Effector memory CD8-positive, alpha-beta T cell (primary cell): ENCODE measurements at regions not wholly inside any gene's neighbourhood (a gene's known extent, or its start where the extent isn't known, plus 50 kb on each side); places are given as distances from the start of the nearest gene placed in this dataset.

Experiments used
- ATAC-seq: fragments of 150-1000 bp; cut with Tn5 transposase; replicated peaks from 2 replicates; pipeline ENCODE4 v1.10.0; 2021; ENCODE audit warnings: mild to moderate bottlenecking, moderate library complexity
- DNase-seq, 3 experiments: peaks; one replicate each; pipeline ENCODE4 v3.0.0; 2021
- H3K27ac Mint-ChIP-seq, 2 donors: one replicate each; pipeline ENCODE4 v1.8.0; 2022; ENCODE audit warnings: mild to moderate bottlenecking in 2 of 2, mixed read lengths in 2 of 2, moderate library complexity in 2 of 2
- H3K27me3 Mint-ChIP-seq, 2 donors: one replicate each; pipeline ENCODE4 v1.8.0; 2022; ENCODE audit warnings: mixed read lengths in 2 of 2
- H3K36me3 Mint-ChIP-seq: one replicate; pipeline ENCODE4 v1.8.0; 2022; ENCODE audit warnings: mild to moderate bottlenecking, moderate library complexity, mixed read lengths; ENCODE audit not compliant: insufficient read depth
- H3K4me1 Mint-ChIP-seq, 2 donors: one replicate each; pipeline ENCODE4 v1.8.0; 2022; ENCODE audit warnings: low read depth in 2 of 2, mixed read lengths in 2 of 2
- H3K4me3 Mint-ChIP-seq, 2 donors: one replicate each; pipeline ENCODE4 v1.8.0; 2022; ENCODE audit warnings: mild to moderate bottlenecking in 2 of 2, mixed read lengths in 2 of 2, moderate library complexity in 2 of 2
- H3K9me3 Mint-ChIP-seq, 2 donors: one replicate each; pipeline ENCODE4 v1.8.0; 2022; ENCODE audit warnings: mixed read lengths in 2 of 2

DNA sequence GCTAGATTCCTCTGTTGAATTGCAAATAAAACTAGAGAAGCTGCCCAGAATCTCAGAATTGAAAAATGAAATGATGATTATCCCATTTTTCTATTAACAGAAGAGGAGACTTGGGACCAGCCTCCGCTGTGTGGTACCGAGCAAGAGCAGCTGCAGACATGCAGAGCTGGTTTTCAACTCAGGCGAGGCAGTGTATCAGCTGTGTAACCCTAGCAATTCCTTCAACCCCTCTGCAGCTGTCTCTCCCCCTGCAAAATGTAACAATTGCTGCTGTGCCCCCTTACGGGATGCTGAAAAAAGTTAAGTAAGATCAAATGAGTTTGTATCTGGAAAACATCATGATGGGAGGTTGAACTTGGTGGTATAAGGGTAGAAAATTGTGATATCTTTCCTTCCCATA lies 98.5 kb upstream of the C3orf80 start:
- Mint-ChIP-seq H3K9me3 (no peaks in the 10 kb centered on the region), H3K36me3 (no peaks in the 10 kb centered on the region)

DNA sequence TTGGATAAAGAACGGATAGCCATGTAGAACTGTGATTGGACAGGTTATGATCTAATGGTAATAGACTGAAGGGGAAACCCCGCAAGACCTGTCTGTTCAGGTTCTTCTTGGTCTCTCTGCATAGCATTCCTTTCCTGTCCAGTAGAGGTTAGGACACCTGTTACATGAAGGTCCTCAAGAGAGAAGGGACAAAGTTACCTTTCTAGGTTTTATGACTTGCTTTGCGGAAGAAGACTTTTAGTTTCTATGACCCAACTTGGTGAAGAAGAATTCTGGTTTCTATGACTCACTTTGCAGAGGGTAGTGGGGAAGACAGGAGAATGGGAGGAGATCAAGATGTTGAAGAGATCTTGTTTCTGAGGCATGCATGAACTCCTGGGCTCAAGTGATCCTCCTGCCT lies 97.9 kb upstream of the C3orf80 start:
- no peak for DNase-seq
- H3K36me3 Mint-ChIP-seq = no peaks in the 10 kb centered on the region
- peaks cover 2 to 3% of the 10 kb centered on the region in 2 donors for H3K4me1 Mint-ChIP-seq
- peaks cover 5 to 43% of the 10 kb centered on the region in 2 donors for H3K27me3 Mint-ChIP-seq
- H3K9me3 Mint-ChIP-seq = no peaks in the 10 kb centered on the region
- H3K4me3 Mint-ChIP-seq = no peak overlapping the region
- no peak overlapping the region for H3K27ac Mint-ChIP-seq
- no peak for ATAC-seq

More for the DNA sequence above, 98.5 kb upstream of the C3orf80 start:
- H3K4me1 Mint-ChIP-seq = peaks cover 2 to 3% of the 10 kb centered on the region in 2 donors
- H3K4me3 Mint-ChIP-seq = no peak overlapping the region
- no peak overlapping the region for H3K27ac Mint-ChIP-seq
- DNase-seq (no peak), ATAC-seq (no peak)
- H3K27me3 Mint-ChIP-seq = peaks cover 5 to 43% of the 10 kb centered on the region in 2 donors

DNA sequence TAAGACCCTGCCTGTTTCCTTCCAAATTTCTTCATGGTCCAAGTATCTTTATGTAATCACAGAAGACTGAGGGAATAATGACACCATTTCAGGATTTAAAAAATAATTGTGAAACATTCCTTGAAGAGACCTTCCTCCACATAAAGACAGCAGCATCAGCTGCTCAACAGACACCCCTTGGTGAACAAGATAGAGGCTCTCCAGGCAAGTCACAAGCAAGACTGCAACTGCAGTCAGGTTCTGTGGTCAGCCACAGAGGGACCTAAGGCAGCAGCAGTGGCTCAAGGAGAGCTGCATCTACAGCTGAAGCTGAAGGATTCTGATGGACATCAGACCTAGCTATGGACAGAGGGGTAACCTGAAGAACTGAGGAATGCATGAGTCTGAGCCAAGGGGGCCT lies 97.2 kb upstream of the C3orf80 start:
- DNase-seq = no peak
- peaks cover 5 to 50% of the 10 kb centered on the region in 2 donors for H3K27me3 Mint-ChIP-seq
- no peaks in the 10 kb centered on the region for H3K9me3 Mint-ChIP-seq
- no peaks in the 10 kb centered on the region for H3K36me3 Mint-ChIP-seq
- ATAC-seq = no peak
- H3K27ac Mint-ChIP-seq = no peak overlapping the region
- no peak overlapping the region for H3K4me3 Mint-ChIP-seq
- H3K4me1 Mint-ChIP-seq = peaks cover 2 to 3% of the 10 kb centered on the region in 2 donors

DNA sequence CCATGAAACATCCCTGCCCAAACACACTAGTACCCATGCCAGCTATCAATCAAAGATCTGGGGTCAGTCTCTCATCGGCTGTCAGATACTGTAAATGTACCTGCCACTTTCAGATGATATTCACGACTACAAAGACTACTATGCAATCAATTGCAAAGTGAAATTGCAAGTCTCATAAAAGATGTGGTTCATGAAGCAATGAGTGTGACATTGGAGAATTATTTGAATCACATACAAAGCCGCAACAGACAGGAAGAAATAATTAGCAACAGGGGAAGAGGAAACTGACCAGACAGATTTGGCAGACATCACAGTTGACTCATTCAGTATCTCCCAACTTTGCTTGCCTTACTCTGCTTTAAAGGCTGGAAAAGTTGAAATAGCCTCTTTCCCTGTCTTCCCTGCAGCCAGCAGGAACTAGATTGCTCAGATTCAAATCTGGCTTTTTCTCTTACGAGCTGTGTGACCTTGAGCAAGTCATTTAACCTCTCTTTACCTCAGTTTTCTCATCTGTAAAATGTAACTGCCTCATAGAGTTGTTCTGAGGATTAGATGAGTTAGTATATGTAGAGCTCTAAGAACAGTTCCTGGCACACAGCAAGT lies 95.7 kb upstream of the C3orf80 start:
- Mint-ChIP-seq H3K4me3 (no peak overlapping the region), H3K36me3 (no peaks in the 10 kb centered on the region), H3K27ac (no peak overlapping the region), H3K9me3 (no peaks in the 10 kb centered on the region), H3K27me3 (peaks cover 5 to 56% of the 10 kb centered on the region in 2 donors), H3K4me1 (peaks cover 2 to 3% of the 10 kb centered on the region in 2 donors)
- ATAC-seq (no peak), DNase-seq (no peak)

DNA sequence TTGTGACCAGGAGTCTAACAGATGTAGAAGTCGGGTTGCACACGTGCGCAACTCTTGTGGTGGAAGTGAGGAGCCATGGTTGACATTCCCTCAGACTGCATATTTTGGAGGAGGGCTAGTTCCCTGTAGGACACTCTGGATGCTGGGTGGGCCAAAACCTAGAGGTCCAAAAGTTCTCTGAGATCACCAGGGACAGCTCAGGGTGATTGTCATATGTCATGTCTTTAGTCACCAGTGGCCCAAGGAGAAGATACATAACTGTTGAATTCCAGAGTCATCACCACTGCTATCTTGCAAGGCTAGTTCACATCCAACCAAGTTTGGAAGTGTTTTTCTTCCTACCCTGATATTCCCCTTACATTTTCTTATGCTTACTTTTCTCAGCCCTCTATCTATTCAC lies 95.2 kb upstream of the C3orf80 start:
- no peak overlapping the region for H3K27ac Mint-ChIP-seq
- no peak for DNase-seq
- no peaks in the 10 kb centered on the region for H3K9me3 Mint-ChIP-seq
- no peaks in the 10 kb centered on the region for H3K36me3 Mint-ChIP-seq
- no peak overlapping the region for H3K4me3 Mint-ChIP-seq
- no peak for ATAC-seq
- peaks cover 5 to 58% of the 10 kb centered on the region in 2 donors for H3K27me3 Mint-ChIP-seq
- H3K4me1 Mint-ChIP-seq = peaks cover 2 to 3% of the 10 kb centered on the region in 2 donors

DNA sequence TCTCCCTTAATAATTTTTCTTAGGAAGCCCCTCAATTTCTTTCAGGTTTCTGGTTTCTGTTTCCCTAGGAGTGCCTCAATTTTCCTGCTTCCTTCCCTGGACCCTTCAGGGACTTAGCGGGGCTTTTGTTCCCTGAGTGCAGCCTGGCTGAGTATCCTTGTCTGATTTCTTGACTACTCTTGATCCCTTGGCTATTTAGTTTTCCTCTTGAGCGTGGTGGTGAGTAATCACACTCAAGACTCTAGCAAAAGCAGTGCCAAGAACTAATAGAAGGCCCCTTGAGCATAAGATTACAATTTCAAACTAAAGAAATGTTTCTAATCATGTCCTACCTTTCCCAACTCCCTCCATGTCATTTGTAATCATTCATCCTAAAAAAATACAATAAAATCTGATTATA lies 94.3 kb upstream of the C3orf80 start:
- H3K36me3 Mint-ChIP-seq = no peaks in the 10 kb centered on the region
- no peak overlapping the region for H3K27ac Mint-ChIP-seq
- no peak for DNase-seq
- no peak overlapping the region for H3K4me3 Mint-ChIP-seq
- peaks cover 2 to 57% of the 10 kb centered on the region in 2 donors for H3K27me3 Mint-ChIP-seq
- no peak for ATAC-seq
- peaks cover 2 to 3% of the 10 kb centered on the region in 2 donors for H3K4me1 Mint-ChIP-seq
- no peaks in the 10 kb centered on the region for H3K9me3 Mint-ChIP-seq

DNA sequence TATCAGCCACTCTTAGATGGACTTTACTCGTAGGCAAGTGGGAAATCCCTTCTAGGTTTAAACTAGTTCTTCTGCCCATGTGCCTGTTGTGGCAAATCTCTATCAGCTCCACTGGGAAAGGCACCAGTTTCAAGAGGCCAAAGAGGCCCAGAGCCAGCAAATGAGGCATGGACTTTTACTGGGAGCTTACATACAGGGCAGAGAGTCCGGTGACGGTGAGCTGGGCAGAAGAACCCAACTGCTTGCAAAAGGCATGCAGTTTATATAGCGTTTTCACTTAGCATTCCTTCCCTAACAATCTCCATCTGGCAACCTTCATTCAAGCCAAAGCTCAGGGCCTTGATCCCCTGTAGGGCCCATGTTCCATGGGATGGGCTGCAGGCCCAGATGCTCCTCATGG lies 93.0 kb upstream of the C3orf80 start:
- ATAC-seq (no peak), DNase-seq (no peak)
- Mint-ChIP-seq H3K36me3 (no peaks in the 10 kb centered on the region), H3K4me1 (peaks cover 2 to 3% of the 10 kb centered on the region in 2 donors), H3K4me3 (no peak overlapping the region), H3K27me3 (peaks cover 0 to 55% of the 10 kb centered on the region in 2 donors), H3K27ac (no peak overlapping the region), H3K9me3 (no peaks in the 10 kb centered on the region)

- peaks cover 0 to 43% of the 10 kb centered on the region in 2 donors for H3K27me3 Mint-ChIP-seq
- no peak overlapping the region for H3K4me3 Mint-ChIP-seq
- H3K36me3 Mint-ChIP-seq = no peaks in the 10 kb centered on the region
- ATAC-seq (no peak), DNase-seq (no peak)
- no peaks in the 10 kb centered on the region for H3K9me3 Mint-ChIP-seq
- H3K27ac Mint-ChIP-seq = no peak overlapping the region
- peaks cover 2 to 3% of the 10 kb centered on the region in 2 donors for H3K4me1 Mint-ChIP-seq
These were observed 91.5 kb upstream of the C3orf80 start for GRCh38 chr3:160133757-160134156.

DNA sequence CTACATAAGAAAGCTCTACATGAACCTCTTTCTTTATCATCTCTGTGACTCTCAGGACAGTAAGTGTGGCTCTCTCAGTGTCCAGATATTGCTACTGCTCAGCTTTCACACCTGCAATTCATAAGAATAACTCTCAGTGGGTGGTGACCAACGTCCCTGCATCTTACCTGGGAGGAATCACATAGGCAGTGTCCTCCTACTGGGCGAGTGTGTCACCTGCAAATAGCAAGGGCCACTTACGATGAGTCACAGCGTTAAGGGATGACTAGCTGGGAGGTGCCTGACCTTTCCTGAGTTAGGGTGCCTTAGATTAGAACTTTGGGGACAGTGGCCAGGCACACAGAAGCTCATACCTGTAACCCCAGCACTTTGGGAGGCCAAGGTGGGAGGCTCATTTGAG lies 90.8 kb upstream of the C3orf80 start:
- Mint-ChIP-seq H3K4me1 (peaks cover under 1% of the 10 kb centered on the region in 2 donors), H3K4me3 (no peak overlapping the region), H3K9me3 (no peaks in the 10 kb centered on the region), H3K36me3 (no peaks in the 10 kb centered on the region), H3K27me3 (peaks cover 0 to 36% of the 10 kb centered on the region in 2 donors), H3K27ac (no peak overlapping the region)
- no peak for DNase-seq
- no peak for ATAC-seq

DNA sequence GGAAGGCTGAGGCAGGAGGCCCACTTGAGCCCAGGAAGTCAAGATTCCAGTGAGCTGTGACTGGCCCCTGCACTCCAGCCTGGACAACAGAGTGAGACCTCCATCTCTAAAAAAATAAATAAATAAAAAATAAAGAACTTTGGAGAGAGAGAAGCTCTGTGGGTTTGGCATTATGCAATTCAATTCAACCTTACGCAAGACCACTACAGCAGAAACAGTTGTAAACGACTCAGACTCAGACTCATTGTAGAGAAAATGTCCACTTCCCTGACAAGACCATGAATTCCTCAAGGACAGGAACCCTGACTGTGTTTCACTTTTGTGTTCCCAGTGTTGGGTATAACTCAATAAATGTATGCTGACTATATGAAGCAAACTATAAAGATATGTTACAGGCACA lies 90.3 kb upstream of the C3orf80 start:
- Mint-ChIP-seq H3K27me3 (peaks cover 0 to 31% of the 10 kb centered on the region in 2 donors), H3K27ac (no peak overlapping the region), H3K4me1 (no peaks in the 10 kb centered on the region), H3K9me3 (no peaks in the 10 kb centered on the region), H3K4me3 (no peak overlapping the region), H3K36me3 (no peaks in the 10 kb centered on the region)
- no peak for DNase-seq
- ATAC-seq = no peak

- peaks cover 0 to 27% of the 10 kb centered on the region in 2 donors for H3K27me3 Mint-ChIP-seq
- ATAC-seq (no peak), DNase-seq (no peak)
- H3K4me3 Mint-ChIP-seq = no peak overlapping the region
- H3K36me3 Mint-ChIP-seq = no peaks in the 10 kb centered on the region
- no peak overlapping the region for H3K27ac Mint-ChIP-seq
- no peaks in the 10 kb centered on the region for H3K4me1 Mint-ChIP-seq
- H3K9me3 Mint-ChIP-seq = no peaks in the 10 kb centered on the region
These were observed 89.4 kb upstream of the C3orf80 start for GRCh38 chr3:160135851-160136250.

- Mint-ChIP-seq H3K27me3 (peaks cover 0 to 27% of the 10 kb centered on the region in 2 donors), H3K4me1 (no peaks in the 10 kb centered on the region), H3K27ac (no peak overlapping the region), H3K9me3 (no peaks in the 10 kb centered on the region), H3K36me3 (no peaks in the 10 kb centered on the region), H3K4me3 (no peak overlapping the region)
- DNase-seq = no peak
- no peak for ATAC-seq
These were observed 88.8 kb upstream of the C3orf80 start for GRCh38 chr3:160136421-160136820.

DNA sequence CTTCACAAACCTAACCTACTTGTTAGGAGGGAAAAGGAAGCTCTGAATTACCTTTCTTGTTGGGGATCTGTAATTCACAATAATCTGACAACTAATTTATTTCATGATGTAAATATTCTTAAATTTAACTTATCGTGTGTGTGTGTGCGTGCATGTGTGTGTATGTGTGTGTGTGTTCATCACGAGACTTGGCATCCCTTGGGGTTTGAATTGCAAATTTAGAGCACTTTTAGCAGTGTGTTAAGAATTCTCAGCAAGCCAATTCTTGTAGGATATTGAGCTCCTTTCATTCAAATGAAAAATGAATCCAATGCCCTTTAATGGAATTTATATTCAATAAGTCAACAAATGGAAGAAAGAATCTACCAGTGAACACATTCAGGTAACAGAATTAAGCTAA lies 85.9 kb upstream of the C3orf80 start:
- Mint-ChIP-seq H3K36me3 (no peaks in the 10 kb centered on the region), H3K9me3 (peaks cover 0 to 3% of the 10 kb centered on the region in 2 donors), H3K4me1 (no peaks in the 10 kb centered on the region), H3K27ac (no peak overlapping the region), H3K4me3 (no peak overlapping the region), H3K27me3 (peaks cover 8 to 17% of the 10 kb centered on the region in 2 donors)
- no peak for ATAC-seq
- no peak for DNase-seq

- DNase-seq (no peak), ATAC-seq (no peak)
- Mint-ChIP-seq H3K27me3 (peaks cover 8 to 10% of the 10 kb centered on the region in 2 donors), H3K4me3 (no peak overlapping the region), H3K4me1 (no peaks in the 10 kb centered on the region), H3K9me3 (peaks cover 0 to 3% of the 10 kb centered on the region in 2 donors), H3K36me3 (no peaks in the 10 kb centered on the region), H3K27ac (no peak overlapping the region)
These were observed 84.5 kb upstream of the C3orf80 start for GRCh38 chr3:160140756-160141155.
